ENCODE measurements at regions not wholly inside any gene's neighbourhood (a gene's known extent, or its start where the extent isn't known, plus 50 kb on each side); places are given as distances from the start of the nearest gene placed in this dataset.

DNA sequence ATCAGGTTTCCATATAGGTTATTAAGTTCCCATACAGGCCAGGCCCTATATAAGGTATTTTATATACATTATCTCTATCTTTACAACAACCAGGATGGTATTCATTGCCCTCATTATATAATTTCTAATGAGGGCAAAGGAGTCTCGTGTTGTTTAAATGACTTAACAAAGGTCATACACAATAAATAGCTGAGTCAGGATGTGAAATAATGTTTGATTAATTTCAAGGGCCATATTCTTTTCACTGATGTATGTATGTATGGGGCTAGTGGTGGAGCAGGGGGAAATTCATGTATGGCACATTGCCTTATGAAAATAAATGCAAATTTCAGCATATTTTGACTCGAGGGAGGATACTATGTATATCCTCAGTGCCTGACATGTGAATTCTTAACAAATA is 200.7 kb downstream of the FAXC start:
- 51 to 78% (median 65%) methylated on average over 2 of the region's 2 CpGs for WGBS, 5 donors
- no peak overlapping the region for H3K27ac ChIP-seq
- H3K36me3 ChIP-seq: no peaks in the 10 kb centered on the region
- H3K27me3 ChIP-seq (replicated peaks in 1 of 7): no peaks in the 10 kb centered on the region
- intact Hi-C loops (cut with DNase I; ENCODE audit: low total_unique reads): no loop called here
- H3K9me3 ChIP-seq: no peaks in the 10 kb centered on the region
- no peak for DNase-seq
- H3K4me3 ChIP-seq: no peak overlapping the region
- TF ChIP-seq POLR2A (IDR thresholded peaks at IDR 0.05): no peak
- TF ChIP-seq POLR2AphosphoS5 (IDR thresholded peaks at IDR 0.05): no peak
- H3K4me1 ChIP-seq: no peaks in the 10 kb centered on the region

DNA sequence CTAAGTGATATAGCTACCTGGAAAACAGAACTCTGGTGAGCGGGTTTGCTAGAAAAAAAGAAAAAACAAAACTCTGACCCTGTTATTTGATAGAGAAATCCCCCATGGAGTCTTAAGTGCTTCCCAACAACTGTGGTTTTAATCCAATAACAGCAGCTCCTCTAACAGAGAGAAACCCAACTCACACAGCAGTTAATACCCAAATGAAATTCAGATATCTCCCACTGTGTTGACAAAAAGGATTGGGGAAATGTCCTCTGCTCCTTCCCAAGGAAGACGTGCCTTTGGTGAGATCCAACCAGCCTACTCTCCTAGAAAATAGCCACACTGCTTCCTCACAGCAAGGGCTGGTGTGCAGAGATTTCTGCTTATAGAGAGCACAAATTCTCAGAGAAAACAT is 200.4 kb upstream of the FBXL4 start:
- Histone ChIP-seq H3K36me3 (no peaks in the 10 kb centered on the region), H3K9me3 (no peaks in the 10 kb centered on the region), H3K27me3 (replicated peaks in 1 of 7) (no peaks in the 10 kb centered on the region), H3K4me1 (no peaks in the 10 kb centered on the region), H3K27ac (no peak overlapping the region), H3K4me3 (no peak overlapping the region)
- intact Hi-C loops (cut with DNase I; ENCODE audit: low total_unique reads): no loop called here
- TF ChIP-seq POLR2AphosphoS5 (IDR thresholded peaks at IDR 0.05): no peak
- no peak for TF ChIP-seq POLR2A (IDR thresholded peaks at IDR 0.05)
- TF ChIP-seq, protein P1, sequence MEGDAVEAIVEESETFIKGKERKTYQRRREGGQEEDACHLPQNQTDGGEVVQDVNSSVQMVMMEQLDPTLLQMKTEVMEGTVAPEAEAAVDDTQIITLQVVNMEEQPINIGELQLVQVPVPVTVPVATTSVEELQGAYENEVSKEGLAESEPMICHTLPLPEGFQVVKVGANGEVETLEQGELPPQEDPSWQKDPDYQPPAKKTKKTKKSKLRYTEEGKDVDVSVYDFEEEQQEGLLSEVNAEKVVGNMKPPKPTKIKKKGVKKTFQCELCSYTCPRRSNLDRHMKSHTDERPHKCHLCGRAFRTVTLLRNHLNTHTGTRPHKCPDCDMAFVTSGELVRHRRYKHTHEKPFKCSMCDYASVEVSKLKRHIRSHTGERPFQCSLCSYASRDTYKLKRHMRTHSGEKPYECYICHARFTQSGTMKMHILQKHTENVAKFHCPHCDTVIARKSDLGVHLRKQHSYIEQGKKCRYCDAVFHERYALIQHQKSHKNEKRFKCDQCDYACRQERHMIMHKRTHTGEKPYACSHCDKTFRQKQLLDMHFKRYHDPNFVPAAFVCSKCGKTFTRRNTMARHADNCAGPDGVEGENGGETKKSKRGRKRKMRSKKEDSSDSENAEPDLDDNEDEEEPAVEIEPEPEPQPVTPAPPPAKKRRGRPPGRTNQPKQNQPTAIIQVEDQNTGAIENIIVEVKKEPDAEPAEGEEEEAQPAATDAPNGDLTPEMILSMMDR (IDR thresholded peaks at IDR 0.05 in 8 of 11, conservative IDR thresholded peaks at IDR 0.05 in 3 of 11): no peak
- DNase-seq: no peak
- WGBS, 5 donors: 63 to 92% (median 75%) methylated on average over 2 of the region's 2 CpGs

DNA sequence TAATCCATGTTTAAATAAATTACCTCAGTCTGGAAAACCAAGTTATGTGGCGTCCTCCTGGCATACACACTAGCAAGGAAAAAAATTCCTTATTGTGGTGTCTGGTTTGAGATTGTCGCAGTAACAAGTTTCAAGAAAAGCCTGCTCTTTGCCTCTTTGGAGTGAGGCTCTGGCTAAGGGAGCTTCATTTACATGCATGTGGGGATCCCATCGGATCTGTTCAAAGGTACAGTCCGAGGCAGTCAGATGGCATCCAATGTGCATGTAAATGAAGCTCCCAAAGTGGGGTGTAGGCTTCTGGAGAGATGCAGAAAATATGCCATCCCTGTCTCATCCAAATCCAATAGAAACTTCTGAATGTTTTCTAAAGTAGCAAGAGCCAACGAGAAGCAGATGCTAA is 199.5 kb upstream of the FBXL4 start:
- no peak for TF ChIP-seq POLR2A (IDR thresholded peaks at IDR 0.05)
- TF ChIP-seq, protein P1 (IDR thresholded peaks at IDR 0.05 in 8 of 11, conservative IDR thresholded peaks at IDR 0.05 in 3 of 11): no peak
- no peak for TF ChIP-seq POLR2AphosphoS5 (IDR thresholded peaks at IDR 0.05)
- no peaks in the 10 kb centered on the region for H3K4me1 ChIP-seq
- no peaks in the 10 kb centered on the region for H3K36me3 ChIP-seq
- DNase-seq: no peak
- no peaks in the 10 kb centered on the region for H3K27me3 ChIP-seq (replicated peaks in 1 of 7)
- H3K9me3 ChIP-seq: no peaks in the 10 kb centered on the region
- no peak overlapping the region for H3K4me3 ChIP-seq
- no peak overlapping the region for H3K27ac ChIP-seq
- intact Hi-C loops (cut with DNase I; ENCODE audit: low total_unique reads): no loop called here
- WGBS, 5 donors: 74 to 85% (median 78%) methylated on average over 5 of the region's 5 CpGs

GRCh38 chr6:99146711-99147110 is 199.0 kb upstream of the FBXL4 start:
- 69 to 83% (median 80%) methylated on average over 4 of the region's 4 CpGs for WGBS, 5 donors
- H3K4me1 ChIP-seq: no peaks in the 10 kb centered on the region
- TF ChIP-seq, protein P1 (IDR thresholded peaks at IDR 0.05 in 8 of 11, conservative IDR thresholded peaks at IDR 0.05 in 3 of 11): no peak
- no peak for TF ChIP-seq POLR2A (IDR thresholded peaks at IDR 0.05)
- no peak for TF ChIP-seq POLR2AphosphoS5 (IDR thresholded peaks at IDR 0.05)
- intact Hi-C loops (cut with DNase I; ENCODE audit: low total_unique reads): no loop called here
- no peak overlapping the region for H3K27ac ChIP-seq
- no peak for DNase-seq
- no peaks in the 10 kb centered on the region for H3K9me3 ChIP-seq
- no peaks in the 10 kb centered on the region for H3K36me3 ChIP-seq
- H3K4me3 ChIP-seq: no peak overlapping the region
- no peaks in the 10 kb centered on the region for H3K27me3 ChIP-seq (replicated peaks in 1 of 7)

- intact Hi-C loops (cut with DNase I; ENCODE audit: low total_unique reads): no loop called here
- WGBS, 5 donors: 60 to 71% (median 67%) methylated on average over 3 of the region's 3 CpGs
- no peaks in the 10 kb centered on the region for H3K4me1 ChIP-seq
- no peak for TF ChIP-seq POLR2A (IDR thresholded peaks at IDR 0.05)
- TF ChIP-seq POLR2AphosphoS5 (IDR thresholded peaks at IDR 0.05): no peak
- TF ChIP-seq, protein P1 (IDR thresholded peaks at IDR 0.05 in 8 of 11, conservative IDR thresholded peaks at IDR 0.05 in 3 of 11): no peak
- H3K36me3 ChIP-seq: no peaks in the 10 kb centered on the region
- H3K4me3 ChIP-seq: no peak overlapping the region
- H3K9me3 ChIP-seq: no peaks in the 10 kb centered on the region
- no peak overlapping the region for H3K27ac ChIP-seq
- DNase-seq: no peak
- no peaks in the 10 kb centered on the region for H3K27me3 ChIP-seq (replicated peaks in 1 of 7)
Observed at GRCh38 chr6:99145738-99146137, 198.0 kb upstream of the FBXL4 start.
